ENCODE measurements at regions not wholly inside any gene's neighbourhood (a gene's known extent, or its start where the extent isn't known, plus 50 kb on each side); places are given as distances from the start of the nearest gene placed in this dataset.
A peak's percentile ranks its signal among the peaks of the same experiment; 100 is the strongest.
"Not testable (repeated sequence)": the region's sequence is repeated elsewhere in the genome, so short reads cannot be mapped to it uniquely, and the experiment has no call there.

- Histone ChIP-seq H3K23ac (ENCODE audit: low read length) (no peak overlapping the region), H3K36me3 (ENCODE audit: control insufficient read depth in 1 of 2, insufficient read depth in 2 of 2, low read length in 2 of 2) (no peaks in the 10 kb centered on the region), H3K27me3 (ENCODE audit: insufficient read depth, low read length) (no peaks in the 10 kb centered on the region), H4K91ac (ENCODE audit: low read depth, low read length) (no peak overlapping the region), H2BK5ac (ENCODE audit: low read depth, low read length, poor library complexity) (no peak overlapping the region), H3K4ac (ENCODE audit: low read depth, low read length) (no peak overlapping the region), H3K79me2 (ENCODE audit: control insufficient read depth, insufficient read depth, low read length, poor library complexity) (no peaks in the 10 kb centered on the region), H3K9ac (ENCODE audit: low read length) (no peak overlapping the region), H3K4me2 (ENCODE audit: low read length) (no peak overlapping the region), H2BK120ac (ENCODE audit: insufficient read depth, low read length, poor library complexity) (no peak overlapping the region), H2AK5ac (ENCODE audit: low read length) (no peak overlapping the region), H3K14ac (ENCODE audit: low read length) (no peak overlapping the region), H3K18ac (ENCODE audit: low read length) (no peak overlapping the region), H2BK12ac (ENCODE audit: low read length) (no peak overlapping the region), H3K4me3 (ENCODE audit: low read depth, low read length) (no peak overlapping the region), H3K9me3 (ENCODE audit: insufficient read depth, low read depth, low read length) (no peaks in the 10 kb centered on the region), H3K4me1 (ENCODE audit: control insufficient read depth in 1 of 2, insufficient read depth in 2 of 2, low read length in 2 of 2) (peaks cover 0 to 2% of the 10 kb centered on the region in 2 experiments), H2AFZ (ENCODE audit: insufficient read depth, low read length, poor library complexity) (no peak overlapping the region), H4K8ac (ENCODE audit: low read depth, low read length) (no peak overlapping the region), H3K27ac (ENCODE audit: low read depth, low read length) (no peak overlapping the region), H4K12ac (ENCODE audit: low read depth, low read length) (no peak overlapping the region), H3K79me1 (ENCODE audit: low read length) (no peaks in the 10 kb centered on the region)
- WGBS (ENCODE audit: extremely low coverage, insufficient coverage, insufficient read length) = no CpG with 5 or more reads among the region's 3 CpGs
- DNase-seq = peak in 1 of 2 donors; percentile 37
Observed at GRCh38 chr15:67931861-67932260, 92.0 kb upstream of the RNU6-1 start.

- not testable (repeated sequence) for H4K12ac ChIP-seq (ENCODE audit: low read depth, low read length); H2BK5ac ChIP-seq (ENCODE audit: low read depth, low read length, poor library complexity); H3K36me3 ChIP-seq (ENCODE audit: control insufficient read depth in 1 of 2, insufficient read depth in 2 of 2, low read length in 2 of 2); H2AFZ ChIP-seq (ENCODE audit: insufficient read depth, low read length, poor library complexity); H3K27ac ChIP-seq (ENCODE audit: low read depth, low read length); DNase-seq; H3K79me1 ChIP-seq (ENCODE audit: low read length); H3K4me1 ChIP-seq (ENCODE audit: control insufficient read depth in 1 of 2, insufficient read depth in 2 of 2, low read length in 2 of 2); H3K14ac ChIP-seq (ENCODE audit: low read length); H4K8ac ChIP-seq (ENCODE audit: low read depth, low read length); H2BK120ac ChIP-seq (ENCODE audit: insufficient read depth, low read length, poor library complexity); H3K9ac ChIP-seq (ENCODE audit: low read length); H3K23ac ChIP-seq (ENCODE audit: low read length); H2BK12ac ChIP-seq (ENCODE audit: low read length); H3K79me2 ChIP-seq (ENCODE audit: control insufficient read depth, insufficient read depth, low read length, poor library complexity); H3K9me3 ChIP-seq (ENCODE audit: insufficient read depth, low read depth, low read length); H3K4me2 ChIP-seq (ENCODE audit: low read length); H4K91ac ChIP-seq (ENCODE audit: low read depth, low read length); H2AK5ac ChIP-seq (ENCODE audit: low read length); H3K18ac ChIP-seq (ENCODE audit: low read length); H3K4me3 ChIP-seq (ENCODE audit: low read depth, low read length); H3K27me3 ChIP-seq (ENCODE audit: insufficient read depth, low read length); H3K4ac ChIP-seq (ENCODE audit: low read depth, low read length)
- no CpG with 5 or more reads among the region's 3 CpGs for WGBS (ENCODE audit: extremely low coverage, insufficient coverage, insufficient read length)
Observed at GRCh38 chr15:67934126-67934525, 94.3 kb upstream of the RNU6-1 start.

GRCh38 chr15:67935244-67935643, 95.4 kb upstream of the RNU6-1 start:
- H3K79me1 ChIP-seq (ENCODE audit: low read length) = peaks cover 2% of the 10 kb centered on the region
- H2BK120ac ChIP-seq (ENCODE audit: insufficient read depth, low read length, poor library complexity) = no peak overlapping the region

GRCh38 chr15:67936258-67936657, 96.4 kb upstream of the RNU6-1 start:
- WGBS (ENCODE audit: extremely low coverage, insufficient coverage, insufficient read length) = no CpG with 5 or more reads among the region's 5 CpGs
- H3K14ac ChIP-seq (ENCODE audit: low read length) = no peak overlapping the region

More at GRCh38 chr15:67935244-67935643, 95.4 kb upstream of the RNU6-1 start:
- Histone ChIP-seq H2AK5ac (ENCODE audit: low read length) (no peak overlapping the region), H3K18ac (ENCODE audit: low read length) (no peak overlapping the region), H3K4me1 (ENCODE audit: control insufficient read depth in 1 of 2, insufficient read depth in 2 of 2, low read length in 2 of 2) (peaks cover 0 to 7% of the 10 kb centered on the region in 2 experiments), H3K14ac (ENCODE audit: low read length) (no peak overlapping the region), H3K9ac (ENCODE audit: low read length) (no peak overlapping the region), H3K27ac (ENCODE audit: low read depth, low read length) (no peak overlapping the region), H4K91ac (ENCODE audit: low read depth, low read length) (no peak overlapping the region), H3K4me3 (ENCODE audit: low read depth, low read length) (no peak overlapping the region), H2BK5ac (ENCODE audit: low read depth, low read length, poor library complexity) (no peak overlapping the region), H3K23ac (ENCODE audit: low read length) (no peak overlapping the region), H3K4me2 (ENCODE audit: low read length) (no peak overlapping the region), H3K27me3 (ENCODE audit: insufficient read depth, low read length) (no peaks in the 10 kb centered on the region), H3K4ac (ENCODE audit: low read depth, low read length) (no peak overlapping the region), H2AFZ (ENCODE audit: insufficient read depth, low read length, poor library complexity) (no peak overlapping the region), H3K79me2 (ENCODE audit: control insufficient read depth, insufficient read depth, low read length, poor library complexity) (no peaks in the 10 kb centered on the region), H4K12ac (ENCODE audit: low read depth, low read length) (no peak overlapping the region), H2BK12ac (ENCODE audit: low read length) (no peak overlapping the region), H3K9me3 (ENCODE audit: insufficient read depth, low read depth, low read length) (no peaks in the 10 kb centered on the region), H3K36me3 (ENCODE audit: control insufficient read depth in 1 of 2, insufficient read depth in 2 of 2, low read length in 2 of 2) (no peaks in the 10 kb centered on the region), H4K8ac (ENCODE audit: low read depth, low read length) (no peak overlapping the region)
- DNase-seq = no peak

More at GRCh38 chr15:67936258-67936657, 96.4 kb upstream of the RNU6-1 start:
- Histone ChIP-seq H3K27ac (ENCODE audit: low read depth, low read length) (no peak overlapping the region), H3K9ac (ENCODE audit: low read length) (no peak overlapping the region), H2BK12ac (ENCODE audit: low read length) (no peak overlapping the region), H2AK5ac (ENCODE audit: low read length) (no peak overlapping the region), H3K4me3 (ENCODE audit: low read depth, low read length) (no peak overlapping the region), H3K23ac (ENCODE audit: low read length) (no peak overlapping the region), H3K79me2 (ENCODE audit: control insufficient read depth, insufficient read depth, low read length, poor library complexity) (no peaks in the 10 kb centered on the region), H3K79me1 (ENCODE audit: low read length) (peaks cover 2% of the 10 kb centered on the region), H3K36me3 (ENCODE audit: control insufficient read depth in 1 of 2, insufficient read depth in 2 of 2, low read length in 2 of 2) (no peaks in the 10 kb centered on the region), H2BK120ac (ENCODE audit: insufficient read depth, low read length, poor library complexity) (no peak overlapping the region), H3K27me3 (ENCODE audit: insufficient read depth, low read length) (no peaks in the 10 kb centered on the region), H4K12ac (ENCODE audit: low read depth, low read length) (no peak overlapping the region), H3K18ac (ENCODE audit: low read length) (no peak overlapping the region), H3K4ac (ENCODE audit: low read depth, low read length) (no peak overlapping the region), H3K4me2 (ENCODE audit: low read length) (no peak overlapping the region), H4K8ac (ENCODE audit: low read depth, low read length) (no peak overlapping the region), H3K9me3 (ENCODE audit: insufficient read depth, low read depth, low read length) (no peaks in the 10 kb centered on the region), H2AFZ (ENCODE audit: insufficient read depth, low read length, poor library complexity) (no peak overlapping the region), H2BK5ac (ENCODE audit: low read depth, low read length, poor library complexity) (no peak overlapping the region), H4K91ac (ENCODE audit: low read depth, low read length) (no peak overlapping the region), H3K4me1 (ENCODE audit: control insufficient read depth in 1 of 2, insufficient read depth in 2 of 2, low read length in 2 of 2) (peaks cover 3 to 11% of the 10 kb centered on the region in 2 experiments)
- no peak for DNase-seq

All from trophoblast cell (in vitro differentiated cells and primary cell).